ENCODE measurements at regions not wholly inside any gene's neighbourhood (a gene's known extent, or its start where the extent isn't known, plus 50 kb on each side); places are given as distances from the start of the nearest gene placed in this dataset.
"Not testable (repeated sequence)": the region's sequence is repeated elsewhere in the genome, so short reads cannot be mapped to it uniquely, and the experiment has no call there.

- DNase-seq (ENCODE audit: low read depth in 2 of 3, low spot score in 2 of 3), result no peak
These were observed 811.2 kb upstream of the NCAM2 start for GRCh38 chr21:20187028-20187427.

DNA sequence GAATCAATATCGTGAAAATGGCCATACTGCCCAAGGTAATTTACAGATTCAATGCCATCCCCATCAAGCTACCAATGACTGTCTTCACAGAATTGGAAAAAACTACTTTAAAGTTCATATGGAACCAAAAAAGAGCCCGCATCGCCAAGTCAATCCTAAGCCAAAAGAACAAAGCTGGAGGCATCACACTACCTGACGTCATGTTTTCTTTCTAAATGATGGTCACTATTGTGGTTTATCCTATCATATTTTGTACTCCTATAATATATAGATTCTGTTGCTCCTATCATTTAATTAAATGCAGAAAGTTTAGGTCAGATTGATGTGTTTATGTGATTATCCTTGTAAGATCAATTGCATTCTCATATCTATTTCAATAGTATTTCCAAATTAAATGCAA lies 796.9 kb upstream of the NCAM2 start:
- DNase-seq (ENCODE audit: low read depth in 2 of 3, low spot score in 2 of 3), result not testable (repeated sequence)

DNA sequence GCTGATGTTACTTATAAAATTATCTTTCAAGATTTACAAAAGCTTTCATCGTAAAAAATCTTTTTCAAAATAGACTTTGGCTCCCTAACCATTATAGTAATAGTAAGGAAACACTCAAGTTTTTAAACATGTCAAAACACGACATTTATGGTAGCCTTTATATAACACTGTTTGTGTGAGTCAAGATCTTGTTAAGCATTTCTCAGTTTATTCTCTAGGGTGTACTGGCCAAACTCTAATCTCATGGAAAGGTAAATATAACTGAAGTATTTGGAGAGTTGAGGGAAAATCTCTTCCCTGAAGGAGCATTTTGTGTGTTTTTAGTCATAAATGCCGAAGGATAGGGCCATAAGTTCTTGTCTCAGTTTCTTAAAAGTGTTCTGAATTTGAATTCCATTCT lies 790.9 kb upstream of the NCAM2 start:
- no peak for DNase-seq (ENCODE audit: low read depth in 2 of 3, low spot score in 2 of 3)

DNA sequence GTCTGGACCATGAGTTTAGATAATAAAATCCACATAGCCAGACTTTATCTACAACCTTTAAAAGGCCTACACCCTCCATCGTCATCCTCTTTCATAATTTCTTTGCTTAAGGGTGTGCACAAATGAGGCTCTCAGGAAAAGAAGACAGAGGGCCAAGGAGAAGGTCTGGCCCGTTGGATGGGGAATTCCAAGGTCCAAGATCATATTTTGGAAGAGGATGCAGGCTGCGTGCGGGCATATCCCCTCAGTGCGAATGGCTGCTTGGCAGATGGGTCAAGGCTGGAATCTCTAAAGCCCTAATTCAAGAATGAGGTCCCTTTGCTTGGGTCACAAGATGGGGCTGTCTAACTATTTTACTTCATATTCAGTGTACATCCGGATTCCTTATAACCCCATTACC lies 782.2 kb upstream of the NCAM2 start:
- DNase-seq (ENCODE audit: low read depth in 2 of 3, low spot score in 2 of 3), result no peak

DNA sequence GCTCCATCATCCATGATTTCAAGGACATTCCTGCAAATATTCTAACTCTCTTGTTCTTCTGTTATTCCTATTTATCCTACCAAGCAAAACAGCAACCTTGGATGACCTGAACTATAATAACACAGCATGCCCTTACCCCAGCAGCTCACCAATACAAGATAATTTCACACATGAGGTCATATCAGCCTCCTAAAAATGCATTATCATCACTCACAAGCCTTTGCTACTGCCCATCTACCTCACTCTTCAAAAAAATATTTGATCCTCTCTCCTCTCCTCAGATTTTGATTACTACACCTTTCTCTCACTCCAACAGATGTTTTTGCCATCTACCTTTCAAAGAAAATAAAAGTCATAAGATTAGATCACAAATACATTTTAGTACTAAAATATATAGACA lies 777.6 kb upstream of the NCAM2 start:
- no peak for DNase-seq (ENCODE audit: low read depth in 2 of 3, low spot score in 2 of 3)

DNA sequence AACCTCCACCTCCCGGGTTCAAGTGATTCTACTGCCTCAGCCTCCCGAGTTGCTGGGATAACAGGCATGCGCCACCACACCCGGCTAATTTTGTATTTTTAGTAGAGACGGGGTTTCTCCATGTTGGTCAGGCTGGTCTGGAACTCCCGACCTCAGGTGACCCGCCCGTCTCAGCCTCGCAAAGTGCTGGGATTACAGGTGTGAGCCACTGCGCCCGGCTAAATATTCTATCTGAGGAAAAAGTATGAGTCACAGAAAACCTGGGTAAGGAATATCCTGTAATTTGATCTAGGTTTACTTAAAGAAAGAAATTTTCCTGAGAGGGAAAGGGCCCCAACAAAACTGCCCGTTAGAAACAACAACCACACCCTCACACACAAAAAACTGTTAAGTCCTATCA lies 776.2 kb upstream of the NCAM2 start:
- DNase-seq (ENCODE audit: low read depth in 2 of 3, low spot score in 2 of 3), result not testable (repeated sequence)

DNA sequence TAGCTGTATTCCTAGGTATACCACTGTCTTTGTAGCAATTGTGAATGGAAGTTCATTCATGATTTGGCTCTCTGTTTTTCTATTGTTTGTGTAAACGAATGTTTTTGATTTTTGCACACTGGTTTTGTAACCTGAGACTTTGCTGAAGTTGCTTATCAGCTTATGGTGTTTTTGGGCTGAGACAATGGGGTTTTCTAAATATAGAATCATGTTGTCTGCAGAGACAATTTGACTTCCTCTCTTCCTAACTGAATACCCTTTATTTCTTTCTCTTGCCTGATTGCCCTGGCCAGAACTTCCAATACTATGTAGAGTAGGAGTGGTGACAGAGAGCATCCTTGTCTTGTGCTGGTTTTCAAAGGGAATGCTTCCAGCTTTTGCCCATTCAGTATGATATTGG lies 761.6 kb upstream of the NCAM2 start:
- not testable (repeated sequence) for DNase-seq (ENCODE audit: low read depth in 2 of 3, low spot score in 2 of 3)

- DNase-seq (ENCODE audit: low read depth in 2 of 3, low spot score in 2 of 3), result no peak
These were observed 748.8 kb upstream of the NCAM2 start for GRCh38 chr21:20249401-20249800.

- DNase-seq (ENCODE audit: low read depth in 2 of 3, low spot score in 2 of 3), result peak in 1 of 3 donors; percentile 57
These were observed 747.9 kb upstream of the NCAM2 start for GRCh38 chr21:20250337-20250736.

- DNase-seq (ENCODE audit: low read depth in 2 of 3, low spot score in 2 of 3), result no peak
These were observed 744.9 kb upstream of the NCAM2 start for GRCh38 chr21:20253261-20253660.

DNA sequence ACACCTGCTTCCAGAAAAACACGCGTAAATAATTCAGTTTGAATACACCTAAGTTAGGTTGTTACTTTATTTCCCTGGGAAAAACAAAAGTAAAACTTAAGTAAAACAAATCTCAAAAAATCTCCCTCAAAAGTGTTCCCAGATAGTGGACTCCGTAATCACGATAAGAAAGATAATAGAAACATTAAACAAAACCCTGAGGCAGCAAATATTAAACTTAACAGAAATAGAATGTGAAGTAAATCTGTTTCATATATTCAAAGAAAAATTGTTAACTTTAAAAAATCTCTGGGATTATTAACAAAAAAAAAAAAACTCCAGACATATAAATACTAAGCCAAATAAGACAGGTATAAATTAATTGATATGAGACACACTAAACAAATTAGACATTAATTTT lies 743.2 kb upstream of the NCAM2 start:
- no peak for DNase-seq (ENCODE audit: low read depth in 2 of 3, low spot score in 2 of 3)

DNA sequence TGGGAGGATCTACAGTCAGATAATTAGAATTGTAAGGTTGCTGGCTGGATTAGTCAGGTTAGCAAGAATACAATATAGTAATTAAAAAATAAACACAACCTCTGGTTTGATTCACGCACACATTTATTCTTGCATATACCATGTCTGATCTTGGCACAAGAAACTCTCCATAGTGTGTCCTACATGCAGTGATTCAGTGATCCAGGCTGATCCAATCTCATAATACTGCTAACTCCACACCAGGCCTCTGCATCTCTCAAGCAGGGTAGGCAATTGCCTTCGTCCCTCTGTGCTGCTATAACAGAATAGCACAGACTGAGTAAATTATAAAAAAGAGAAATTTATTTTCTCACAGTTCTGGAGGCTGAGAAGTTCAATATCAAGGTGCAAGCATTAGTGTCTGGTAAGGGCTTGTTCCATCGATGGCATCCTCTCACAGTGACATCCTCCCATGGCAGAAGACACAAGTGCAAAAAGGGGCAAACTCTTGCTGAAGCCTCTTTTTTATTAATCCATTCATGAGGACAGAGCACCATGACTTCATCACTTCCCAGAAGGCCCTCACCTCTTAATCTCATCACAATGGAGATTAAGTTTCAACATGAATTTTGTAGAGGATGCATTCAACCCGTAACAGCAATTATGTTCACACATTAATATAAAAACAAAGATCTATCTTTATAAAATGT lies 741.0 kb upstream of the NCAM2 start:
- peak in 1 of 3 donors; percentile 57 for DNase-seq (ENCODE audit: low read depth in 2 of 3, low spot score in 2 of 3)

GRCh38 chr21:20258542-20258941 lies 739.7 kb upstream of the NCAM2 start:
- peak in 2 of 3 donors; percentile 85 to 96 for DNase-seq (ENCODE audit: low read depth in 2 of 3, low spot score in 2 of 3)

DNA sequence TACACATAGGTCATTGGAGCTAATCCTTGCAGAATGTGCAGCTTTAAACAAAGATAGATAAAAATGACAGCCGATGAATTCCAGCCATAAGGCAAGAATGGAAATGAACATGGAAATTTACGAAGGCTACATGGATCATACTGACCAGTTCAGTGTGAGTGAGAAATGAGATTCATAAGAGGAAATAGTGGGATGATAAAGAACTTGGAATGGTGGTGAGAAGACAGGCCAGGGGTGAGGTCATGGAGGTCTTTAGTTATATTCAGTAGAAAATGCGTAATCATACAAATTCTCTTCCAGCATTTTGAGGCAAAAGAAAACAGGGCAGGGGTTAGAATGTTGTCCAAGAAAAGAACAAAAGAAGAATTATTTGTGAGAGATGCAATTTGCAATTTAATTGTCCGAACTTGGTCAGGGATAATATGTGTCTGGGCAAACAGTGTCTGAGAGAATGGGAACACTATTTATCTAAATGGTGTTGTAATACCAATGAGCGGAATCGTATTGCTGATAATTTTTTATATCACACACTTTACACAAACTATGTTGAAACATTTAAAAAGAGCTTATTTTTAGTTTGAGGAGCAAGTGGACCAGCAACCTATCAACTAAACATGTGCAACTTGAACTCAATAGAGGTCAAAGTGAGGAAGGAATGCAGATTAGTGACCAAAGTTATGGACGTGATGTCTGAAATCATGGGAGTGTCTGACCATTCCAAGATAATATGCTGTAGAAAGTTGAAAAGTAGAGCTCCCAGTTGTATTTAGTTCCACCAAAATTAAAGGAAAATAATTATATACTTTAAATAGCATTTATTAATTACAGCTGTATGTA lies 739.0 kb upstream of the NCAM2 start:
- DNase-seq (ENCODE audit: low read depth in 2 of 3, low spot score in 2 of 3), result no peak

DNA sequence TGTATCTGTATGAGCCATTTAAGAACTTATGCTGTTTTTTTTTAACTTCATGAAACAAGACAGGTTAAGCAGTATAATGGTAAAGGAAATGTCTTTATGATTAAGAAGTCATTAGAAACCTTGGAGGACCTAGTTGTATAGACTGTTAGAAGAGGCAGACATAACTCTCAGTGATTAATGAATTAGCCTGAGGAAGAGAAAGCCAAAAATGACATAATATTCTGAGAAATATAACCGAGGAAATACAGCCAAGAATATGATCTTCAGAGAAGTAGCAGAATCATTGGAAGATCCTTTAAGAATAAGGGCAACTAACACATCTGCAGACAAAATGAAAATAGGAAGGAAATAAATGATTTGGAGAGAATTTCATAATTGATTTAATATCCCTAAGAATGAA lies 738.1 kb upstream of the NCAM2 start:
- no peak for DNase-seq (ENCODE audit: low read depth in 2 of 3, low spot score in 2 of 3)

DNA sequence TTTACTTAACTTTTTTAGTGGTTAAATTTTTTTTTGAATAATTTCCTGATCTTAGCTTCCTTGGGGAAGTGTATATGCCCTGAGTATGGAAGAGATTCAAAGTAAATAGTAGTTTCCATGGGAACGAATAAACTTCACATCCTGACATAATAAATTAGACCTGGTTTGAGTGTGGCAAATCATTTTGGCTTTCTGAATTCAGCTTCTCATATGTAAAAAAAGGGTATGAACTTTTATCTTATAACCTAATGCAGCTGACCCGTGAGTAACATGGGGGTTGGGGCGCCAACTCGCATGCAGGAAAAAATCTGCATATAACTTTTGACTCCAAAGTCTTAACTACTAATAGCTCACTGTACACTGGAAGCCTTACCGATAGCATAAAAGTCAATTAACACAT lies 736.8 kb upstream of the NCAM2 start:
- DNase-seq (ENCODE audit: low read depth in 2 of 3, low spot score in 2 of 3), result peak in 2 of 3 donors; percentile 26 to 65

DNA sequence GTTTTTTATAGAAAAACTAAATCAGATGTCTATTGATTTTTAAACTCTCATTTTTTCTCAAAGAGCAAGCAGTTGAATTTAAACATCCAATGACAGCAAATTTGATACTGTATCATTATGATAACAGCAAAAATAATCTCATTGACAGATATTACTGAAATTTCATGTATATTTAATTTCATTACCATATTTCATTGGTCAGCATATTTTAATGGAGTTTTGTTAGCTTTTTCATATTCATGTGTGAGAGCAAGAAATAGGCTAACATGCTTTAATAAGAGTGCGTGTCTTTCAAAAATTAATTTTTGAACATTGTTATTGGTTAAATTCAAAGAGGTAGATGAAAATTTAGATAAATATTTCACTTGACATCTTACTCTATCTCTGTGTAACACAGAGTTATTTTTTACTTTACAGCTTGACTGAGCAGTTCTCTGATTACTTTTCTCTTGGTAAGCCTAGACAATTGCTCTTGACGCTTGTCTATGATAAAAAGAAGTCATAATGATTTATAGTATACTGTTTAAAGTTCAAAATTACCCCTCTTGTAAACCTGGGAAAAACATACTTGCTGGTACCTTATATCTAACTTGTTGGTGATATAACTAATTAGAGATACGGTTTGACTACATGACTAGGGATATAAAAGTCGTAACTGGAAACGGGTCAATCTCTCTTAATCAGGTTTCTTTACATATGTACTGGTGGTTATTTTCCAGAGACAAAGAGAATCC lies 732.3 kb upstream of the NCAM2 start:
- no peak for DNase-seq (ENCODE audit: low read depth in 2 of 3, low spot score in 2 of 3)

DNA sequence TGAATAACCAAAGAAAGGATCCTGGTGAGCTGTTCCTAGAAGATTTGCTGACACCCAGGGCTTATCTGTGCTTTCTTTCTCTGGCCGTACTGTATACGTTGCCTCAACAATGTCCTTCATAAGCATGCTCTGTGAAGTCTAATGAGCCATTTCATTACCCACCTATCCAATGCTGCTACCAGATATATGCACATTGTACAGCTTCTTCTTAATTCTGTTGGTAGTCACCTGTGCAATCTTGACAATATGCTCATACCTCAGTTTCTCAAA lies 731.8 kb upstream of the NCAM2 start:
- DNase-seq (ENCODE audit: low read depth in 2 of 3, low spot score in 2 of 3), result no peak

- DNase-seq (ENCODE audit: low read depth in 2 of 3, low spot score in 2 of 3), result no peak
These were observed 727.7 kb upstream of the NCAM2 start for GRCh38 chr21:20270365-20271055.

DNA sequence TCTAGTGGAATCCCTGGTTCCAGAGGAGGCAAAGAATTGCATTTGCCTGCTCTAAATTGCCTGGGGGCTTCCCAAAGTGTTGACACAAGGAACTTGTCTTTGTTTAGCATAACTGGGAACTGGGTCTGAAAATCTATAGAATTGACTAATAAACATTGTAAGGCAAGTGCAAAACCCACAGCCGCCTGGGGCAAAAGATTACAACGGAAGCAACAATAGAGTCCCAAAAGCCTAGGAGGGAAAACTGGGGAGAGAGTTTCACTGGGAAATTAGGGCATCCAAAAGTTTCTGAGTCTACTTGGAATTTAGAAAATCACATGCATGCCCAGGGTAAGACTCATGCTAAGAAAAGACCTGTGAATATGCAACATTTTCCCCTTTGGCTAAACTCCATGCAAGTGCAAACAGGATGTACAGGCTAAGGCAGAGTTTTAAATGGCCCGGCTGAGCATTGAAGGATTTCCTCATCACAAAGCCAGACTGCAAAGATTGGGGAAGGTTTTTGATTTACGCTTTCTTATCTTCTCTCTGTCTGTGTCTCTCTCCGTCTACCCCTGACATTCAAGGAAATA lies 725.3 kb upstream of the NCAM2 start:
- no peak for DNase-seq (ENCODE audit: low read depth in 2 of 3, low spot score in 2 of 3)

DNA sequence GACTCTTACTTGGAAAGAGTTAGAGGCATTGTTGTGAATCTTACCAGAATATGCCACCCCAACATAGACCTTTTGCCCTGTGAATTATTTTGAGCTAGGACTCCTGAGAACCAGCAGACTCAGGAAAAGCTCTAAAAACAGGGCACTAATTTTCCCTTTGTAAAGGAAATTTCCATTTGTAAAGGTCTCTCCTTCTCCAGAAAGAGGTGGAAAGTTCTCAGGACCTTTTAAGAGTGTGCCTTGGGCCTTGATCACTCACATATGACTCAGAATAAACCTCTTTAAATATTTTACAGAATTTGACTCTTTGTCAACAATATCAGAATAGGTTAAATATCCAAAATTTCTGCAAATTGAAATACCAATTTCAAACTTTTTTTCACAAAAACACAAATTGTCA lies 721.8 kb upstream of the NCAM2 start:
- DNase-seq (ENCODE audit: low read depth in 2 of 3, low spot score in 2 of 3), result no peak
